ENCODE measurements at regions not wholly inside any gene's neighbourhood (a gene's known extent, or its start where the extent isn't known, plus 50 kb on each side); places are given as distances from the start of the nearest gene placed in this dataset.

DNA sequence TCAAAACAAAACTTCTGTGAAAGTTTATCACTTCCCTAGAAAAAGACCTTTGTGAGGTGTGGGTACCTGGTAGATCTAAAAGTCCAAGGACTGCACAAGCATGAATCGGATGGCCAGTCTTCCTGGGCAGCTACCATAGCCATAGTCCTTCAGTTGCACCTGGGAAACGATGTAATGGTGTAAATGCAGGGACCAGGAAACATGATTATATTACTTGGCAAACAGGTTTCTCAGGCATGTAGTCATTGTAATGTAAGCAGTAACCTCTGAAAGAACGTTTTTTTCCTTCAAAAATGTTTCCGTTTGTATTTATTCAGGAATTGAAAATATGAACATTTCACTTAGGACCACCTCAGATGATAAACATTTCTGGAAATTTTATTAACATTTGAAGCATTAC, 433.4 kb downstream of the DTWD2 start:
- no peaks in the 10 kb centered on the region for H3K36me3 ChIP-seq (ENCODE audit: control insufficient read depth, insufficient read depth, low read length)
- H3K27me3 ChIP-seq (ENCODE audit: control insufficient read depth, insufficient read depth, low read length): no peaks in the 10 kb centered on the region
- TF ChIP-seq, protein P1, sequence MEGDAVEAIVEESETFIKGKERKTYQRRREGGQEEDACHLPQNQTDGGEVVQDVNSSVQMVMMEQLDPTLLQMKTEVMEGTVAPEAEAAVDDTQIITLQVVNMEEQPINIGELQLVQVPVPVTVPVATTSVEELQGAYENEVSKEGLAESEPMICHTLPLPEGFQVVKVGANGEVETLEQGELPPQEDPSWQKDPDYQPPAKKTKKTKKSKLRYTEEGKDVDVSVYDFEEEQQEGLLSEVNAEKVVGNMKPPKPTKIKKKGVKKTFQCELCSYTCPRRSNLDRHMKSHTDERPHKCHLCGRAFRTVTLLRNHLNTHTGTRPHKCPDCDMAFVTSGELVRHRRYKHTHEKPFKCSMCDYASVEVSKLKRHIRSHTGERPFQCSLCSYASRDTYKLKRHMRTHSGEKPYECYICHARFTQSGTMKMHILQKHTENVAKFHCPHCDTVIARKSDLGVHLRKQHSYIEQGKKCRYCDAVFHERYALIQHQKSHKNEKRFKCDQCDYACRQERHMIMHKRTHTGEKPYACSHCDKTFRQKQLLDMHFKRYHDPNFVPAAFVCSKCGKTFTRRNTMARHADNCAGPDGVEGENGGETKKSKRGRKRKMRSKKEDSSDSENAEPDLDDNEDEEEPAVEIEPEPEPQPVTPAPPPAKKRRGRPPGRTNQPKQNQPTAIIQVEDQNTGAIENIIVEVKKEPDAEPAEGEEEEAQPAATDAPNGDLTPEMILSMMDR (IDR thresholded peaks at IDR 0.05; ENCODE audit: insufficient read depth, low read length, poor library complexity, severe bottlenecking): no peak
- no peak for DNase-seq (ENCODE audit: low read depth)
- H3K4me3 ChIP-seq (ENCODE audit: low read depth, low read length): no peak overlapping the region

DNA sequence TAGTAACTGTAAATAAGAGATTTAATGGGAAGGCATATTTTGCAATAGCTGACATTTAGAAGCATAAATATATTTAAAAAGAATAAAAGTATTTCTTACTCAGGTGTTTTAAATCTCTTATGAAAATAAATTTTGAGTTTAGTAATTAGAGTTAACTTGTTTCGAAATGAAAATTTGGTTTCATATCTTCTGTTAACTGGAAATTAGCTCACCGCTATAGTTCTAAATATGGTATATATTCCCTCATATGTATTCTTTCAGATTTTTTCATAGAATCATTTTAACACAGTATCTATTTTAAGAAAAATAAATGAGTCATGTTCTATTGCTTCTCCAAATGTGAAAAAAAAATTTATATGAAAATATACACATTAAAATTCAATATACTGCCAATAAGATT, 434.1 kb downstream of the DTWD2 start:
- DNase-seq (ENCODE audit: low read depth): no peak
- TF ChIP-seq, protein P1 (IDR thresholded peaks at IDR 0.05; ENCODE audit: insufficient read depth, low read length, poor library complexity, severe bottlenecking): no peak
- no peaks in the 10 kb centered on the region for H3K27me3 ChIP-seq (ENCODE audit: control insufficient read depth, insufficient read depth, low read length)
- H3K4me3 ChIP-seq (ENCODE audit: low read depth, low read length): no peak overlapping the region
- H3K36me3 ChIP-seq (ENCODE audit: control insufficient read depth, insufficient read depth, low read length): no peaks in the 10 kb centered on the region

DNA sequence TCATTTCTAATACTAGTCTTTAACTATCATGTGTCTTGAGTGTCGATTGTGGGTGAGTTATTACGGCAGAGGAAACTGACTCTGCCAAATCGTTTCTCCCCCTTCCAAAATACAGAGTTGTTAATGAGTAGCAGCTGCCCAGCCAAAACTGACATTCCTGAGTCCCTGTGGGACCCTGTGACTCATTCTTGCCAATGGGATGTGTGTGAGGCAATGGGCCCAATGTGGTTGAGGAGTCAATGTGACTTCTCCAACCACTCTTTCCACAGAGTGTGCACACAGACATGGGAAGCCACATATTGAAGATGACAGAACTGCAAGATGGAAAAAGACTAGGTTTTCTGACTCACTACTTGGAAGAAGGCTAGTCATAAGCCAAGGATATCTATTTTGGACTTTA, 434.7 kb downstream of the DTWD2 start:
- Histone ChIP-seq H3K27me3 (ENCODE audit: control insufficient read depth, insufficient read depth, low read length) (no peaks in the 10 kb centered on the region), H3K4me3 (ENCODE audit: low read depth, low read length) (no peak overlapping the region), H3K36me3 (ENCODE audit: control insufficient read depth, insufficient read depth, low read length) (no peaks in the 10 kb centered on the region)
- TF ChIP-seq, protein P1 (IDR thresholded peaks at IDR 0.05; ENCODE audit: insufficient read depth, low read length, poor library complexity, severe bottlenecking): no peak
- peak; percentile 84 for DNase-seq (ENCODE audit: low read depth)

DNA sequence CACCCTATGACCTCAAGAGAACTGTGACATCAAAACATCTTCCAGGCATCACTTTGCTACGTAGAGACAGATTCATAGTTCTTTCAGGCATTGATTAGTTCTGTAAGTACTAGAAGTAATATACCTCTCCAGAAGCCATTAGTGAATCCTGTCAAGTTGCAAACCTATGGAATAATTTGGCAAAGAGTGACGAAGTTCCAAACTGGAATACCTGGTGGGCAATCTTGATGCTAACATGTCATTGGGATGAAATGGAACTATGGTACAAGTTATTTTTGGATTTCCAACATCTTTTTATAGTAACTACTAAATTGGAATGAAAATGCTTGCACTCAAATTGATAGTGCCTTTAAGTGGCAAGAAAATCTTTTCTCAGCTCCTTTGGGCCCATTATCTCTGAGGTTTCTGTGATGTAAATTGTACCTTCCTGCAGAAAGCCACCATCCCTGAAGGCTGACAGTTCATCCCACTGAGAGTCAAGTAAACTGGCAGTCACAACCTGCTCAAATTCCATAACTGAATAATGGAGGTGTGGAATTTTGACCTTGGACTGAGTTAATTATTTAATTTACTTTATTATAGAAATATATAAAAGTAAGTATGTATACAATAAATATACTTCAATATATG, 435.5 kb downstream of the DTWD2 start:
- Histone ChIP-seq H3K4me3 (ENCODE audit: low read depth, low read length) (no peak overlapping the region), H3K36me3 (ENCODE audit: control insufficient read depth, insufficient read depth, low read length) (no peaks in the 10 kb centered on the region), H3K27me3 (ENCODE audit: control insufficient read depth, insufficient read depth, low read length) (no peaks in the 10 kb centered on the region)
- DNase-seq (ENCODE audit: low read depth): no peak
- TF ChIP-seq, protein P1 (IDR thresholded peaks at IDR 0.05; ENCODE audit: insufficient read depth, low read length, poor library complexity, severe bottlenecking): no peak

DNA sequence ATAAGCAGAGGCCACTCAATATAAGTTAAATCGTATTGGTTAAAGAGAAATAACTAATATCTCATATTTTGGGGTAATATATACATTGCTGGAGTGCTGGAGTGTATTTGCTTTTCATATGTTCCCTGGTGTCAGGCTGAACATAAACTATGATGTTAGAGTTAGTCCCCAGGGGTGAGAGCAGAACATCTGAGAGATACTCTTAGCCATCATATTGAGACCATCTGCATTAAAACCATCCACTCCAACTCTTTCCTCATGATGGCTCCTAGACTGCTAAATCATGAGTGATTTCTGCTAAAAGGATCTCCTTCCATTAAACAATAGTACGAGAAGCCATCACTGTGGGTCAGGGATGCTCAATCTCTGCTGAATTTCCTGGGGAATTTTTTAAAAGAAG, 436.2 kb downstream of the DTWD2 start:
- TF ChIP-seq, protein P1 (IDR thresholded peaks at IDR 0.05; ENCODE audit: insufficient read depth, low read length, poor library complexity, severe bottlenecking): no peak
- DNase-seq (ENCODE audit: low read depth): no peak
- H3K27me3 ChIP-seq (ENCODE audit: control insufficient read depth, insufficient read depth, low read length): no peaks in the 10 kb centered on the region
- H3K4me3 ChIP-seq (ENCODE audit: low read depth, low read length): no peak overlapping the region
- H3K36me3 ChIP-seq (ENCODE audit: control insufficient read depth, insufficient read depth, low read length): no peaks in the 10 kb centered on the region

DNA sequence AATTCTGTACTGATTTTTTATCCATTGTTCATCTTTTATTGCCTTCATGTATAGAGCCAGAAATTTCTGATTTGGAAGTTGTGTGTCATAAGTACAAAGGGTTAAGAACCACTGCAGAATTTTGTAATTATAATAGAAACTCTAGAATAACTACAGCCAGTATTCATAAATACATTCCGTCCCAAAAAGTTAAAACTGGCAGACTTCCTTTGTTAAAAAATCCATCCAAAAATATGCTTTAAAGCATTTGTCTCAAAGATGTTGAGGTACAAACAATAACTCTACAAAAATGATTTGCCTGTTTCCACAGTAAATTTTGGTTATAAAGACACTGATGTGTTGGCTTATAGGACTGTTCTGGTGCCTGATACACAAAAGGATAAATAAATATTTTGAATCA, 436.6 kb downstream of the DTWD2 start:
- TF ChIP-seq, protein P1 (IDR thresholded peaks at IDR 0.05; ENCODE audit: insufficient read depth, low read length, poor library complexity, severe bottlenecking): no peak
- no peak for DNase-seq (ENCODE audit: low read depth)

More for the DNA sequence above, 436.6 kb downstream of the DTWD2 start:
- H3K27me3 ChIP-seq (ENCODE audit: control insufficient read depth, insufficient read depth, low read length): no peaks in the 10 kb centered on the region
- H3K4me3 ChIP-seq (ENCODE audit: low read depth, low read length): no peak overlapping the region
- no peaks in the 10 kb centered on the region for H3K36me3 ChIP-seq (ENCODE audit: control insufficient read depth, insufficient read depth, low read length)

All from kidney epithelial cell (primary cell).